Glomerular endothelial cell (primary cell): ENCODE measurements at regions not wholly inside any gene's neighbourhood (a gene's known extent, or its start where the extent isn't known, plus 50 kb on each side); places are given as distances from the start of the nearest gene placed in this dataset.

Experiments used
- DNase-seq: peaks from one replicate; pipeline ENCODE4 v3.0.0-alpha.2; 2011; ENCODE audit warnings: low read depth, low spot score; ENCODE audit errors: extremely low read depth

- no peak for DNase-seq
Observed at GRCh38 chr11:116457336-116458007, 315.3 kb downstream of the BUD13 start.

DNA sequence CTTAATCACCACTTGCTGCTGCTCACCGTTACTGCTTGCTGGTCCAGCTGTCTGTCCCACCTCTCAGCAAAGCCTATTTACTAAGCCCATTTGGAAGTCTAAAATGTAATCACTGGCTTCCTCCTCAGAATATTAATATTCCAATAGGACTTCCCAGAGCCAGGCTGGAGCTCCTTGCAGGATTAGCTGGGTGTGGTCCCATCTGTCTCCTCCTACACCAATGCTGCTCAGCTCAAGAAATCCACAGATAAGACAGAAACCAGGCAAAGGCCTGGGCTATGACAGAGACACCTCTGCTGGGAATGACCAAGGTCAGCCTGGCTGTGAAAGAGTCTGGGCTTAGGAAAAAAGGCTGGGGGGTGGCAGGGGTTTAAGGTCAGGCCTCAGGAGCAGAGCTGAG, 317.8 kb downstream of the BUD13 start:
- no peak for DNase-seq

DNA sequence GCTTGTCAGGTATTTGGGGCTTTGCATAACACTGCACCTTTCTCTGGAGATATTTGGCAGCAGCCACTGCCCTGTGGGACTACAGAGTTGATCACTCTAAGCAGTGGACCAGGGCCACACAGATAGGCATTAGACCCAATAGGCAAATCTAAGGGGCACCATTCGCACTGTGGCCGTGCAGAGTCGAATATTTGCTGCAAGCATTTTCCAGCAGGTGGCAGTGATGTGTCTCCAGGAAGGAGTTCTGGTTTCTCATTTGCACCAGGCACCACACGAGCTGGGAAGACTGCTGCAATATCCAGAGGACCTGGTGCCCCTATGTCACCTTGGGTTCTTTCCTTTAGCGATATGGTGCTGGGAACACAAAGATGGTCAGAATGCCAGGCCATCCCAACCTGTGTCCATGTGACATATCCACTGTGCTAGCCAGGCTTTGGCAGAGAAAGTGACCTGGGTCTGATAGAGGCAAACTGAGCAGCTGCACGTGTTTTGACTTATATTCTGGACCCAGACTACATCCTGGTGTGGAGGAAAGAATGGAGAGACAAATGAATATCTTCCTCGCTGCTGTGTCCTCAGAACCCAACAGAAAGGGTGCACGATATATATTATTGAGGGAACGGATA, 318.7 kb downstream of the BUD13 start:
- peak; percentile 12 for DNase-seq

DNA sequence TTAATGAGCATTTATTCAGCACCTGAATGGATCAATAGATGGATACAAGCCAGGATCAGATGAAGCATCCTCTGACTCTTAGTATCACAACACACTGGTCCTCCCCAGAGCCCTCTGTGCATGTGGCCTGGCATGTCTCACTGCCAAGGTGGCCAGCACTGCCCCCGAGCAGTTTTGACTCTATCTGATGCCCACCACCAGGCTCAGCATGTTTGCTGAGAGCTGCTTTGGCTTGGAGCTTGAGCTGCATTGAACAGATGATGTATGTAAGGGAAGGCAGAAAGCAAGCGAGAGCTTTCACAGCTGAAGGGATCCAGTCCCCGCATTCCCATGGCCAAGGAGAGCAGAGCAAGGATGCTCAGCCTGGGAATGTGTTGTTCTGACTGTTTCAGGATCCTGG, 320.3 kb downstream of the BUD13 start:
- no peak for DNase-seq

DNA sequence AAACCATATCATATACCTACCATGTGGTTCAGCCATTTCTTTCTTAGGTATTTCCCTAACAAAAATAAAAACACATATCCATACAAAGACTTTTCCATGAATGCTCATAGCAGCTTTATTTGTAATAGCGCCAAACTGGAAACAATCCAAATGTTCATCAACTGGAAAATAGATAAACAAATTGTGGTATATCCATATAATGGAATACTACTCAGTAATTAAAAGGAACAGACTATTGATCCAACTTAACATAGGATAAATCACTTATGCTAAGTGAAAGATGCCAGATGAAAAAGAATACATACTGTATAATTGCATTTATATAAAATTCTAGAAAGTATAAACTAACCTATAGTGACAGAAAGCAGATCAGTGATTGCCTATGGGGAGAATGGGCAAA, 323.3 kb downstream of the BUD13 start:
- no peak for DNase-seq

- DNase-seq = no peak
Observed at GRCh38 chr11:116446048-116446941, 326.5 kb downstream of the BUD13 start.

- no peak for DNase-seq
Observed at GRCh38 chr11:116445108-116446047, 327.4 kb downstream of the BUD13 start.

DNA sequence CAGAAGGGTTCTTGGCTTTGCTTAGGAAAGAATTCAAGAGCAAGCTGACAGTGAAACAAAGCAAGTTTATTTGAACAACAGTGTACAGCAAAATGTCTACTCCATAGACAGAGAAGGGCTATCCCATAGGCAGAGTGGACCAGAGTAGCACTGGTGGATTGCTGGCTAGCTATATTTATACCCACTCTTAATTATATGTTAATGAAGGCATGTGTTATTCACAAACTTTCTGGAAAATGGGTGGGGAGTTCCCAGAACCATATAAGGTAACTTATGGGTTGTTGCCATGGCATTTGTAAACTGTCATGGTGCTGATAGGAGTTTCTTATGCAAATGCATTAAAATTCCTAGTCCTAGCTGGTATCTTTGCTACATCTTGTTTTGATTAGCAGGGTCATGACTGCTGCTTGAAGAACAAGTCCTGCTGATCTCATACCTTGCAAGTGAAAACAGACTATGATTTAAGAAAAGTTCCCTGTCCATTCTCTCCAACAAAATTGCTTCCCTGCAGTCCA, 330.5 kb downstream of the BUD13 start:
- DNase-seq = no peak

- DNase-seq = no peak
Observed at GRCh38 chr11:116439361-116439677, 333.5 kb downstream of the BUD13 start.

- DNase-seq = no peak
Observed at GRCh38 chr11:116438651-116439360, 334.0 kb downstream of the BUD13 start.

GRCh38 chr11:116434986-116435385, 337.8 kb downstream of the BUD13 start:
- DNase-seq = no peak

- DNase-seq = no peak
Observed at GRCh38 chr11:116432301-116432700, 340.5 kb downstream of the BUD13 start.

GRCh38 chr11:116431842-116432241, 340.9 kb downstream of the BUD13 start:
- DNase-seq = no peak

DNA sequence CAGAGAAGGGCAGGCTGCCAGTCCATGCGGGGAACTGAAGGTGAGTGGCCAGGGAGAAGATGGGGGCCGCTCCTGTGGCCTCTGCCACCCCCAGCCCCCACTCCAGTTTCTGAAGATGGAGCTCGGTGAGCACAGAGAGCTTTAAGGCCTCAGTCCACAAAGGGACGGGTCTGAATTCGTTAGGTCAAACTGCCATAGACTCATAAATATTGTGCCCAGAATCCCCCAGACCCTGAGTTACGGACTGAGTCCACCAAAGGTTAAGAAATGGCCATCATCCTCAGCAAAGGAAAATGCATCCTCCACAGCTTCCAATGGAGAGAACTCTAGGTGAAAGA, 344.2 kb downstream of the BUD13 start:
- no peak for DNase-seq

- no peak for DNase-seq
Observed at GRCh38 chr11:116427903-116428637, 344.7 kb downstream of the BUD13 start.

DNA sequence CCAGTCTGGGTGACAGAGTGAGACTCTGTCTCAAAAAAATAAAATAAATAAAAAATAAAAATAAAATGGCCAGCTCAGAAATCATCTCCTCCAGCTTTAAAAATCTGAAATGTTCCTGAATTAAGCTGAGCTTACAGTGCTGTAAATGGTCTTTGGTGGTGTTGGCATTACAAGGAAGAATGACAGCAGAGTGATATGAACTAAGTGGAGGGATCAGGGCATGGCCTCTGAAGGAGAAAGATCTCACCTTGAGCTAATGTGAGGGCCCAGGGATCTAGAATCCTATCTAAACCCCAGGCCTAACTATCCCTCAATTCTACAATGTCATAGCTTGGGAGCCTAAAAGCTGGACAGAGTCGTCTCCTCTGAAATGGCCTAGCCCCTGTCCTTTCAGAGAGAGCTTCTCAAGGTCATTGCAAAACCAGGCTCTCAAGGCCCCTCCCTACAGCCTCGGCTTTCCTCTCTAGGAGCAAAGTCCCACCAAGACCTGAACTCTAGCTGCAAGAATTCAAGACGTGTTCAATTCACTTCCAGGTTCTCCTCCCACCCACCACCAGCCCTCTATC, 345.4 kb downstream of the BUD13 start:
- DNase-seq = no peak

DNA sequence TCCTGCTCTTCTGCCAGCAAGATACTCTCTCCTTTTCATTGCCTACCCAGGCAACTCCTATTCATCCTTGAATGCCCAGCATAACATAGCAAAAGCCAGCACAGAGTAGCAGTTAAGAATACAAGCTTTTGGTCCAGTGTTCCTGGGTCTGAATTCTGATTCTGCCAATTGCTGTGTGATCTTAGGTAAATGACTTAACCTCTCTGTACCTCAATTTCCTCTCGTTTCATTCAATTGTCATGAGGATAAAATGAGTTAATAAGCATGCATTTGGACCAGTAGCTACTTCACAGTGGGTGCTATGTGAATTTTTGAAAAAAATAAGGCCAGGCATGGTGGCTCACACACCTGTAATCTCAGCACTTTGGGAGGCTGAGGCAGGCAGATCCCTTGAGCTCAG, 346.0 kb downstream of the BUD13 start:
- no peak for DNase-seq

- no peak for DNase-seq
Observed at GRCh38 chr11:116424615-116425261, 348.0 kb downstream of the BUD13 start.
